CD4-positive, alpha-beta memory T cell (primary cell): ENCODE measurements at regions not wholly inside any gene's neighbourhood (a gene's known extent, or its start where the extent isn't known, plus 50 kb on each side); places are given as distances from the start of the nearest gene placed in this dataset.
"Not testable (repeated sequence)": the region's sequence is repeated elsewhere in the genome, so short reads cannot be mapped to it uniquely, and the experiment has no call there.

Source experiments
- CTCF ChIA-PET: fragments of 350-600 bp; sonication (Branson Sonifier 250); formaldehyde crosslinking; loops from one replicate; lab custom pipeline; 2021; ENCODE audit warnings: inconsistent platforms; ENCODE audit not compliant: partially characterized antibody; lab: Charles Lee
- POLR2A ChIA-PET: fragments of 350-600 bp; sonication (Branson Sonifier 250); formaldehyde crosslinking; loops from one replicate; lab custom pipeline; 2021; ENCODE audit not compliant: partially characterized antibody; lab: Charles Lee
- DNase-seq, 5 donors: peaks; one replicate each; pipeline versions ENCODE4 v3.0.0 to v3.0.0-alpha.2; 2020 to 2022; ENCODE audit warnings: mixed read lengths in 1 of 5
- H3K27ac ChIP-seq: one replicate; pipeline ENCODE4 v1.7.0; 2013; ENCODE audit warnings: low read depth, low read length
- H3K27me3 ChIP-seq: 2 replicates; pipeline ENCODE4 v1.7.0; 2013; ENCODE audit warnings: mild to moderate bottlenecking, low read length, moderate library complexity; ENCODE audit not compliant: insufficient read depth
- H3K36me3 ChIP-seq: 2 replicates; pipeline ENCODE4 v1.7.0; 2013; ENCODE audit warnings: mild to moderate bottlenecking, low read length, moderate library complexity; ENCODE audit not compliant: insufficient read depth
- H3K4me1 ChIP-seq: 2 replicates; pipeline ENCODE4 v1.7.0; 2013; ENCODE audit warnings: mild to moderate bottlenecking, low read length, moderate library complexity; ENCODE audit not compliant: insufficient read depth
- H3K4me3 ChIP-seq, 2 donors: one replicate each; pipeline ENCODE4 v1.7.0; 2013; ENCODE audit warnings: low read length in 2 of 2, mild to moderate bottlenecking in 1 of 2
- H3K9me3 ChIP-seq, 2 donors: one replicate each; pipeline ENCODE4 v1.7.0; 2013; ENCODE audit warnings: low read length in 2 of 2, control low read depth in 1 of 2; ENCODE audit not compliant: control insufficient read depth in 1 of 2
- H3K27ac Mint-ChIP-seq, 7 donors: one replicate each; pipeline ENCODE4 v1.8.0; 2020 to 2021; ENCODE audit warnings: mixed read lengths in 7 of 7, mild to moderate bottlenecking in 6 of 7, inconsistent platforms in 3 of 7, moderate library complexity in 3 of 7
- H3K27me3 Mint-ChIP-seq, 2 donors: one replicate each; pipeline ENCODE4 v1.8.0; 2020 to 2021; ENCODE audit warnings: mixed read lengths in 2 of 2
- H3K36me3 Mint-ChIP-seq, 2 donors: one replicate each; pipeline ENCODE4 v1.8.0; 2020 to 2021; ENCODE audit warnings: mixed read lengths in 2 of 2, inconsistent platforms in 1 of 2, mild to moderate bottlenecking in 1 of 2
- H3K4me1 Mint-ChIP-seq, 4 donors: one replicate each; pipeline ENCODE4 v1.8.0; 2020 to 2021; ENCODE audit warnings: mixed read lengths in 4 of 4, mild to moderate bottlenecking in 1 of 4
- H3K4me3 Mint-ChIP-seq, 8 donors: one replicate each; pipeline ENCODE4 v1.8.0; 2020 to 2021; ENCODE audit warnings: mixed read lengths in 8 of 8, mild to moderate bottlenecking in 7 of 8, moderate library complexity in 6 of 8, inconsistent platforms in 3 of 8
- H3K9me3 Mint-ChIP-seq, 8 donors: one replicate each; pipeline ENCODE4 v1.8.0; 2020 to 2021; ENCODE audit warnings: mixed read lengths in 8 of 8, mild to moderate bottlenecking in 5 of 8, inconsistent platforms in 3 of 8, moderate library complexity in 1 of 8
- intact Hi-C: fragments of 100-400 bp; cut with micrococcal nuclease; formaldehyde crosslinking; loops from one replicate; pipeline ENCODE4 v1.15.1; 2023

GRCh38 chr16:88128556-88128955, 177.3 kb downstream of the BANP start:
- Mint-ChIP-seq H3K27ac (no peak overlapping the region), H3K4me1 (no peaks in the 10 kb centered on the region), H3K36me3 (no peaks in the 10 kb centered on the region), H3K4me3 (no peak overlapping the region), H3K9me3 (no peaks in the 10 kb centered on the region), H3K27me3 (no peaks in the 10 kb centered on the region)
- Histone ChIP-seq H3K4me1 (no peaks in the 10 kb centered on the region), H3K27ac (no peak overlapping the region), H3K9me3 (no peaks in the 10 kb centered on the region), H3K36me3 (no peaks in the 10 kb centered on the region), H3K27me3 (no peaks in the 10 kb centered on the region), H3K4me3 (no peak overlapping the region)
- CTCF ChIA-PET, result no interaction called here
- no peak for DNase-seq
- intact Hi-C loops, result no loop called here
- POLR2A ChIA-PET, result no interaction called here

- CTCF ChIA-PET, H3K27ac ChIP-seq, H3K4me1 Mint-ChIP-seq, H3K4me3 ChIP-seq, H3K36me3 Mint-ChIP-seq, H3K9me3 ChIP-seq, H3K4me1 ChIP-seq, H3K36me3 ChIP-seq, DNase-seq, intact Hi-C loops, H3K27me3 ChIP-seq, H3K4me3 Mint-ChIP-seq, H3K9me3 Mint-ChIP-seq, H3K27ac Mint-ChIP-seq, H3K27me3 Mint-ChIP-seq, POLR2A ChIA-PET: not testable (repeated sequence)
Measured at GRCh38 chr16:88129133-88129532, 177.9 kb downstream of the BANP start.

- H3K4me3 Mint-ChIP-seq, result no peak overlapping the region
- no peaks in the 10 kb centered on the region for H3K36me3 Mint-ChIP-seq
- ChIA-PET POLR2A (no interaction called here), CTCF (no interaction called here)
- H3K27me3 ChIP-seq, result no peaks in the 10 kb centered on the region
- H3K4me3 ChIP-seq, result no peak overlapping the region
- H3K27ac Mint-ChIP-seq, result no peak overlapping the region
- no peaks in the 10 kb centered on the region for H3K9me3 ChIP-seq
- no peaks in the 10 kb centered on the region for H3K36me3 ChIP-seq
- peaks cover 0 to 3% of the 10 kb centered on the region in 2 donors for H3K27me3 Mint-ChIP-seq
- no peak for DNase-seq
- intact Hi-C loops, result no loop called here
- H3K27ac ChIP-seq, result no peak overlapping the region
- peaks cover 0 to 3% (median 0%) of the 10 kb centered on the region in 8 donors for H3K9me3 Mint-ChIP-seq
- H3K4me1 Mint-ChIP-seq, result no peaks in the 10 kb centered on the region
- H3K4me1 ChIP-seq, result no peaks in the 10 kb centered on the region
Measured at GRCh38 chr16:88130016-88130415, 178.8 kb downstream of the BANP start.

GRCh38 chr16:88130681-88131080, 179.4 kb downstream of the BANP start:
- peaks cover 0 to 3% (median 0%) of the 10 kb centered on the region in 8 donors for H3K9me3 Mint-ChIP-seq
- Histone ChIP-seq H3K36me3 (no peaks in the 10 kb centered on the region), H3K4me1 (no peaks in the 10 kb centered on the region), H3K9me3 (no peaks in the 10 kb centered on the region), H3K27ac (no peak overlapping the region), H3K27me3 (no peaks in the 10 kb centered on the region), H3K4me3 (no peak overlapping the region)
- no peaks in the 10 kb centered on the region for H3K4me1 Mint-ChIP-seq
- H3K4me3 Mint-ChIP-seq, result no peak overlapping the region
- no peak overlapping the region for H3K27ac Mint-ChIP-seq
- H3K36me3 Mint-ChIP-seq, result no peaks in the 10 kb centered on the region
- CTCF ChIA-PET, result no interaction called here
- DNase-seq, result no peak
- peaks cover 0 to 3% of the 10 kb centered on the region in 2 donors for H3K27me3 Mint-ChIP-seq
- POLR2A ChIA-PET, result no interaction called here
- intact Hi-C loops, result no loop called here

- Mint-ChIP-seq H3K9me3 (peaks cover 0 to 3% (median 0%) of the 10 kb centered on the region in 8 donors), H3K27ac (no peak overlapping the region), H3K36me3 (no peaks in the 10 kb centered on the region), H3K27me3 (peaks cover 0 to 3% of the 10 kb centered on the region in 2 donors), H3K4me1 (no peaks in the 10 kb centered on the region), H3K4me3 (no peak overlapping the region)
- ChIA-PET CTCF (no interaction called here), POLR2A (no interaction called here)
- Histone ChIP-seq H3K9me3 (no peaks in the 10 kb centered on the region), H3K4me3 (no peak overlapping the region), H3K27ac (no peak overlapping the region), H3K36me3 (no peaks in the 10 kb centered on the region), H3K27me3 (no peaks in the 10 kb centered on the region), H3K4me1 (no peaks in the 10 kb centered on the region)
- intact Hi-C loops, result no loop called here
- DNase-seq, result no peak
Measured at GRCh38 chr16:88131256-88131655, 180.0 kb downstream of the BANP start.

- intact Hi-C loops, result no loop called here
- Mint-ChIP-seq H3K9me3 (peaks cover 0 to 3% (median 0%) of the 10 kb centered on the region in 8 donors), H3K27me3 (peaks cover 0 to 3% of the 10 kb centered on the region in 2 donors)
Measured at GRCh38 chr16:88131966-88132365, 180.7 kb downstream of the BANP start.

GRCh38 chr16:88132836-88133506, 181.7 kb downstream of the BANP start:
- intact Hi-C loops, result no loop called here
- H3K36me3 Mint-ChIP-seq, result no peaks in the 10 kb centered on the region
- H3K27ac Mint-ChIP-seq, result no peak overlapping the region
- ChIA-PET POLR2A (no interaction called here), CTCF (no interaction called here)
- Histone ChIP-seq H3K27me3 (no peaks in the 10 kb centered on the region), H3K27ac (no peak overlapping the region), H3K36me3 (no peaks in the 10 kb centered on the region), H3K4me1 (no peaks in the 10 kb centered on the region), H3K9me3 (no peaks in the 10 kb centered on the region), H3K4me3 (no peak overlapping the region)
- H3K9me3 Mint-ChIP-seq, result peaks cover 0 to 6% (median 3%) of the 10 kb centered on the region in 8 donors
- H3K27me3 Mint-ChIP-seq, result peaks cover 3% of the 10 kb centered on the region in 2 donors
- H3K4me1 Mint-ChIP-seq, result no peaks in the 10 kb centered on the region
- no peak for DNase-seq
- H3K4me3 Mint-ChIP-seq, result no peak overlapping the region

More at GRCh38 chr16:88131966-88132365, 180.7 kb downstream of the BANP start:
- H3K9me3 ChIP-seq, result no peaks in the 10 kb centered on the region
- H3K4me1 Mint-ChIP-seq, result no peaks in the 10 kb centered on the region
- no peaks in the 10 kb centered on the region for H3K4me1 ChIP-seq
- DNase-seq, result no peak
- no peaks in the 10 kb centered on the region for H3K36me3 ChIP-seq
- no peak overlapping the region for H3K4me3 Mint-ChIP-seq
- ChIA-PET POLR2A (no interaction called here), CTCF (no interaction called here)
- H3K27me3 ChIP-seq, result no peaks in the 10 kb centered on the region
- H3K4me3 ChIP-seq, result no peak overlapping the region
- H3K27ac ChIP-seq, result no peak overlapping the region
- H3K27ac Mint-ChIP-seq, result no peak overlapping the region
- no peaks in the 10 kb centered on the region for H3K36me3 Mint-ChIP-seq

- Mint-ChIP-seq H3K27ac (no peak overlapping the region), H3K36me3 (no peaks in the 10 kb centered on the region), H3K4me1 (no peaks in the 10 kb centered on the region), H3K9me3 (peaks cover 0 to 9% (median 4%) of the 10 kb centered on the region in 8 donors), H3K27me3 (peaks cover 3% of the 10 kb centered on the region in 2 donors), H3K4me3 (no peak overlapping the region)
- Histone ChIP-seq H3K27ac (no peak overlapping the region), H3K9me3 (no peaks in the 10 kb centered on the region), H3K4me1 (no peaks in the 10 kb centered on the region), H3K27me3 (no peaks in the 10 kb centered on the region), H3K4me3 (no peak overlapping the region), H3K36me3 (no peaks in the 10 kb centered on the region)
- ChIA-PET CTCF (no interaction called here), POLR2A (no interaction called here)
- intact Hi-C loops, result no loop called here
- DNase-seq, result no peak
Measured at GRCh38 chr16:88133507-88133843, 182.2 kb downstream of the BANP start.
